HG03439 (cell line): ENCODE measurements at regions not wholly inside any gene's neighbourhood (a gene's known extent, or its start where the extent isn't known, plus 50 kb on each side); places are given as distances from the start of the nearest gene placed in this dataset.
"Not testable (repeated sequence)": the region's sequence is repeated elsewhere in the genome, so short reads cannot be mapped to it uniquely, and the experiment has no call there.

Source experiments
- ATAC-seq: cut with Tn5 transposase; IDR thresholded peaks from one replicate; pipeline ENCODE4 v1.9.1; 2021; ENCODE audit warnings: mild to moderate bottlenecking, moderate library complexity; ENCODE audit not compliant: unreplicated experiment

GRCh38 chr18:5024741-5025140, 172.3 kb downstream of the AKAIN1 start:
- no peak for ATAC-seq

- no peak for ATAC-seq
Observed at GRCh38 chr18:5021558-5021957, 175.5 kb downstream of the AKAIN1 start.

- no peak for ATAC-seq
Observed at GRCh38 chr18:5015213-5015612, 181.8 kb downstream of the AKAIN1 start.

- ATAC-seq: not testable (repeated sequence)
Observed at GRCh38 chr18:5004031-5004820, 192.8 kb downstream of the AKAIN1 start.

GRCh38 chr18:4994710-4995109, 202.3 kb downstream of the AKAIN1 start:
- ATAC-seq: no peak

- ATAC-seq: no peak
Observed at GRCh38 chr18:4987452-4988405, 209.3 kb downstream of the AKAIN1 start.

GRCh38 chr18:4986677-4987076, 210.4 kb downstream of the AKAIN1 start:
- no peak for ATAC-seq

GRCh38 chr18:4986066-4986465, 211.0 kb downstream of the AKAIN1 start:
- ATAC-seq: no peak

GRCh38 chr18:4961121-4961909, 235.7 kb downstream of the AKAIN1 start:
- no peak for ATAC-seq

- ATAC-seq: no peak
Observed at GRCh38 chr18:4960578-4960977, 236.5 kb downstream of the AKAIN1 start.

GRCh38 chr18:4931209-4931608, 265.8 kb downstream of the AKAIN1 start:
- no peak for ATAC-seq

- ATAC-seq: no peak
Observed at GRCh38 chr18:4921548-4921947, 275.5 kb downstream of the AKAIN1 start.

- not testable (repeated sequence) for ATAC-seq
Observed at GRCh38 chr18:4917509-4917908, 279.5 kb downstream of the AKAIN1 start.

- ATAC-seq: no peak
Observed at GRCh38 chr18:4908328-4908727, 288.7 kb downstream of the AKAIN1 start.

- no peak for ATAC-seq
Observed at GRCh38 chr18:4906856-4907255, 290.2 kb downstream of the AKAIN1 start.

- no peak for ATAC-seq
Observed at GRCh38 chr18:4888251-4889040, 308.6 kb downstream of the AKAIN1 start.

- no peak for ATAC-seq
Observed at GRCh38 chr18:4878480-4878879, 318.6 kb downstream of the AKAIN1 start.

GRCh38 chr18:4871197-4871596, 325.9 kb downstream of the AKAIN1 start:
- ATAC-seq: no peak

GRCh38 chr18:4870177-4870773, 326.8 kb downstream of the AKAIN1 start:
- no peak for ATAC-seq

- ATAC-seq: no peak
Observed at GRCh38 chr18:4869155-4869554, 327.9 kb downstream of the AKAIN1 start.
